ENCODE measurements at regions not wholly inside any gene's neighbourhood (a gene's known extent, or its start where the extent isn't known, plus 50 kb on each side); places are given as distances from the start of the nearest gene placed in this dataset.

DNA sequence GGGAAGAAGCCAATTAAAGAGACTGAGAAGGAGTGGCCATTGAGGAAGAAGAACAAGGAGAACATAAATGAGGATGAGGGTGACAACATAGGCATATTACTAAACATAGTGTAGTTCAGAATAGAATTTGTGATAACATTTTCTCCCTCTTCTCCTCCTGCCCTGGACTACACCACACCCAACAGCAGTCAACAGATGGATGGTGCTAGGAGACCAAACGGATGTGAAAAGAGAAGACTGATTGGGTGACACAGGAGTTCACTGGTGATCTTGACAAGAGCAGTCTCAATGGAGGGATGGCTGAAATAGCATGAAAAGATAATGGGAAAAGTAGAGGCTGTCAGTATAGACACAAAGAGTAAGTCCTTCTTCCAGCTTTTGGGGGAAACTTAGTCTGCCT is 226.5 kb upstream of the FGF13 start:
- WGBS, 2 donors (ENCODE audit: low coverage in 1 of 2), result 45% methylated on average over 1 of the region's 1 CpG; no CpG with 5 or more reads in 1 of the 2 donors
- in situ Hi-C loops (cut with MboI; ENCODE audit: low pct_ligation_motif_present in 1 of 4, low pct_unique_long_range_greater_than_20kb in 1 of 4, low sequenced_read_pairs in 3 of 4) (no loop called here), intact Hi-C loops (cut with DNase I; ENCODE audit: low total_unique reads) (no loop called here)
- H3K27ac ChIP-seq, result no peak overlapping the region
- no peaks in the 10 kb centered on the region for H3K4me1 ChIP-seq
- H3K4me3 ChIP-seq, result no peak overlapping the region
- no peaks in the 10 kb centered on the region for H3K36me3 ChIP-seq
- no peak for DNase-seq
- no peaks in the 10 kb centered on the region for H3K9me3 ChIP-seq
- no peaks in the 10 kb centered on the region for H3K27me3 ChIP-seq
- TF ChIP-seq EP300 (IDR thresholded peaks at IDR 0.05; ENCODE audit: low read depth) (no peak), POLR2AphosphoS5 (IDR thresholded peaks at IDR 0.05) (no peak), CTCF (IDR thresholded peaks at IDR 0.05) (no peak), POLR2A (IDR thresholded peaks at IDR 0.05) (no peak)

- intact Hi-C loops (cut with DNase I; ENCODE audit: low total_unique reads) (no loop called here), in situ Hi-C loops (cut with MboI; ENCODE audit: low pct_ligation_motif_present in 1 of 4, low pct_unique_long_range_greater_than_20kb in 1 of 4, low sequenced_read_pairs in 3 of 4) (no loop called here)
- no peaks in the 10 kb centered on the region for H3K27me3 ChIP-seq
- WGBS, 2 donors (ENCODE audit: low coverage in 1 of 2), result 69% methylated on average over 2 of the region's 2 CpGs; no CpG with 5 or more reads in 1 of the 2 donors
- no peak overlapping the region for H3K27ac ChIP-seq
- TF ChIP-seq EP300 (IDR thresholded peaks at IDR 0.05; ENCODE audit: low read depth), result no peak
- no peak for TF ChIP-seq CTCF (IDR thresholded peaks at IDR 0.05)
- TF ChIP-seq POLR2A (IDR thresholded peaks at IDR 0.05), result no peak
- TF ChIP-seq POLR2AphosphoS5 (IDR thresholded peaks at IDR 0.05), result no peak
- DNase-seq, result no peak
- H3K4me3 ChIP-seq, result no peak overlapping the region
- H3K36me3 ChIP-seq, result no peaks in the 10 kb centered on the region
- H3K4me1 ChIP-seq, result no peaks in the 10 kb centered on the region
- no peaks in the 10 kb centered on the region for H3K9me3 ChIP-seq
Observed at GRCh38 chrX:138931212-138931611, 219.7 kb upstream of the FGF13 start.

- intact Hi-C loops (cut with DNase I; ENCODE audit: low total_unique reads), result no loop called here
Observed at GRCh38 chrX:138930583-138930945, 219.0 kb upstream of the FGF13 start.

GRCh38 chrX:138929926-138930582 is 218.5 kb upstream of the FGF13 start:
- TF ChIP-seq EP300 (IDR thresholded peaks at IDR 0.05; ENCODE audit: low read depth), result no peak
- 54 to 65% methylated on average over 3 to 4 of the region's 4 CpGs for WGBS, 2 donors (ENCODE audit: low coverage in 1 of 2)
- Histone ChIP-seq H3K27ac (no peak overlapping the region), H3K4me1 (no peaks in the 10 kb centered on the region), H3K4me3 (no peak overlapping the region), H3K36me3 (no peaks in the 10 kb centered on the region), H3K9me3 (no peaks in the 10 kb centered on the region), H3K27me3 (no peaks in the 10 kb centered on the region)
- DNase-seq, result no peak
- in situ Hi-C loops (cut with MboI; ENCODE audit: low pct_ligation_motif_present in 1 of 4, low pct_unique_long_range_greater_than_20kb in 1 of 4, low sequenced_read_pairs in 3 of 4), result no loop called here
- intact Hi-C loops (cut with DNase I; ENCODE audit: low total_unique reads), result no loop called here

More at GRCh38 chrX:138930583-138930945, 219.0 kb upstream of the FGF13 start:
- in situ Hi-C loops (cut with MboI; ENCODE audit: low pct_ligation_motif_present in 1 of 4, low pct_unique_long_range_greater_than_20kb in 1 of 4, low sequenced_read_pairs in 3 of 4), result no loop called here
- Histone ChIP-seq H3K9me3 (no peaks in the 10 kb centered on the region), H3K36me3 (no peaks in the 10 kb centered on the region), H3K4me1 (no peaks in the 10 kb centered on the region), H3K4me3 (no peak overlapping the region), H3K27me3 (no peaks in the 10 kb centered on the region), H3K27ac (no peak overlapping the region)
- no peak for DNase-seq
- 76% methylated on average over 4 of the region's 4 CpGs; no CpG with 5 or more reads in 1 of the 2 donors for WGBS, 2 donors (ENCODE audit: low coverage in 1 of 2)
- TF ChIP-seq POLR2AphosphoS5 (IDR thresholded peaks at IDR 0.05) (no peak), EP300 (IDR thresholded peaks at IDR 0.05; ENCODE audit: low read depth) (no peak)

- WGBS, 2 donors (ENCODE audit: low coverage in 1 of 2), result 38 to 60% methylated on average over 1 of the region's 1 CpG
- H3K27me3 ChIP-seq, result no peaks in the 10 kb centered on the region
- intact Hi-C loops (cut with DNase I; ENCODE audit: low total_unique reads) (no loop called here), in situ Hi-C loops (cut with MboI; ENCODE audit: low pct_ligation_motif_present in 1 of 4, low pct_unique_long_range_greater_than_20kb in 1 of 4, low sequenced_read_pairs in 3 of 4) (no loop called here)
- no peak overlapping the region for H3K4me3 ChIP-seq
- no peak for TF ChIP-seq CTCF (IDR thresholded peaks at IDR 0.05)
- no peak for TF ChIP-seq POLR2AphosphoS5 (IDR thresholded peaks at IDR 0.05)
- no peak for TF ChIP-seq POLR2A (IDR thresholded peaks at IDR 0.05)
- no peak for TF ChIP-seq EP300 (IDR thresholded peaks at IDR 0.05; ENCODE audit: low read depth)
- no peak overlapping the region for H3K27ac ChIP-seq
- no peaks in the 10 kb centered on the region for H3K4me1 ChIP-seq
- no peaks in the 10 kb centered on the region for H3K36me3 ChIP-seq
- DNase-seq, result no peak
- no peaks in the 10 kb centered on the region for H3K9me3 ChIP-seq
Observed at GRCh38 chrX:138928737-138929459, 217.4 kb upstream of the FGF13 start.

Measured in transverse colon (tissue), 4 donors.